HK-2 (cell line): ENCODE measurements at regions not wholly inside any gene's neighbourhood (a gene's known extent, or its start where the extent isn't known, plus 50 kb on each side); places are given as distances from the start of the nearest gene placed in this dataset.
A peak's percentile ranks its signal among the peaks of the same experiment; 100 is the strongest.

ENCODE experiments used
- DNase-seq: peaks from one replicate; pipeline ENCODE4 v3.0.0-alpha.2; 2018; ENCODE audit not compliant: unreplicated experiment

DNA sequence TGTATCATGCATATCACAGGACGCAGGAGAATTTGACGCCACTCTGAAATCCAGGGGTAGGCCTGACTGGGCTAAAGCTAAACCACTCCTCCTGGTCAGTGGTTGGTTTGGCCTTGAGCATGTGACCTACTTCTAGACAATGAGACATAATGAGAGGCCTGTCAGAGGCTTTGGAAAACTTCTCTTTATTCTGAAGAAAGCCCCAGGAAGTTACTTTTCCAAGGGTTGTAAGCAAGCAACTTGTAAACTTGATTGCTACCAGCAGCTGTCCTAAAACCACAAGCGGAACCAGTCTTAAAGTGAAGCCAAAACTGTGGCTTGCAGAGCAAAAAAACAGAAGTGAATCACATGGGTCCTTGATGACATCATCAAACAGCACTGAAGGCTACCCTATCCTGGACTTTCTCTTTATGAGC is 138.2 kb upstream of the COX10 start:
- DNase-seq = no peak

DNA sequence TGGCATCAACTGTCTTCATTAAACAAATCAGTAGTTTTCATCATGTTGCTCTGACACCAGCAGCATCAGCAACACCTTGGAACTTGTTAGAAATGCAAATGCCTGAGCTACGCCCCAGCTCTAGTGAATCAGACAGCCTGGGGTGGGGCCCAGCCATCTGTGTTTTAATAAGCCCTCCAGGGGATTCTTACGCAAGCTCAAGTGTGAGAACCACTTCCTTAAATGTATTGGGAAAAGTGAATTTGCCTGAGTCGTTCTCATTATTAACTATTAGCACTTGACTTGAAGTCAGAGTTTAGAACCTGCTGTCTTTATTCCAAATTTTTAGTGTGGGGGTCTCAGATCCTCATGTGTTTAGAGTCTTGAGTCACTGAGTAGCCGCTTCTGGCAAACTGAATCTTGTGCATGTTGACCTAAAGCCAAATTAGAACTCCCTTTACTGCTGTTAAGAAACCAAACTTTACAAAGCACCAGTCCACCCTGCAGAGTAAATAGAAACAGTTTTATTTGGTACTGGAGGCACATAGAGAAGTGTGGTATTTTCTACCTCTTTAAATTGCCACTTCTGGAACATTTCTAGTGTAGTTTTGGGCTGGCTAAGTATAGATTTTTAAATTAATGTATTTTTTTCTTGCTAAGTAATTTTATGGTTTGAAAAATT is 137.4 kb upstream of the COX10 start:
- DNase-seq = no peak

DNA sequence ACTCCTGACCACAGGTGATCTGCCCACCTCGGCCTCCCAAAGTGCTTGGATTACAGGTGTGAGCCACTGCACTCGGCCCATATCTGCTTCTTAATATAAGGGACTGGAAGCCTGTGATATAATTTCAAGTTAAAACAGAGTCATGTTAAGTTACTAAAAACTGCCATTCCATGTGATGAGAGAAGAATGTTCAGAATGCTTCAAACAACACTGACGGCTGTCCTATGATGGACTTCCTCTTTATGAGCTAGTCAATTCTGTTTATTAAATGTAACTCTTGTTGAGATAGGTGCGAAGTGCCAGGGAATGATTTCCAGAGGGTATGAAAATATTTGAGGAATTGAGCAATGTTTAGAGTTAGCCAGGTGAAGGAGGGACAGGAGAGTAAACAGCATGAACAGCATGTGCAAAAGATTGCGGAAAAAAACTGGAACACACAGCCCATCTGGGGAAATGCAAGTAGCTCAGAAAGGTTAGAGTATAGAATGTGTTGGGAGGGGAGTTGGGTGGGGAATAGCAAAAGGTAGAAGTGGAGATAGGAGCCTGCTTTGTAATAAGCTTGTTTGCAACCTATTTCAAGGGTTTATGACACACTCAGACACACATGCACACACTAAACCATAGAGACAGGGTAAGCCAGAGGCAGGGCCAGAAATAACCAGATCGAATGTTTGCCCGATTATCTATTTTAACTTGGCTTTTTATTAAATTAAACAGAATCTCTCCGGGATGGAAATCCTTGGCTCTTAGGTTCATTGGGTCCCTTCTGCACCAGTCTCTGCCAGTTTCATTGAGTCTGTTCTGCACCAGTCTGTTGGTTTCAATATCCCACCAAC is 135.6 kb upstream of the COX10 start:
- DNase-seq = no peak

DNA sequence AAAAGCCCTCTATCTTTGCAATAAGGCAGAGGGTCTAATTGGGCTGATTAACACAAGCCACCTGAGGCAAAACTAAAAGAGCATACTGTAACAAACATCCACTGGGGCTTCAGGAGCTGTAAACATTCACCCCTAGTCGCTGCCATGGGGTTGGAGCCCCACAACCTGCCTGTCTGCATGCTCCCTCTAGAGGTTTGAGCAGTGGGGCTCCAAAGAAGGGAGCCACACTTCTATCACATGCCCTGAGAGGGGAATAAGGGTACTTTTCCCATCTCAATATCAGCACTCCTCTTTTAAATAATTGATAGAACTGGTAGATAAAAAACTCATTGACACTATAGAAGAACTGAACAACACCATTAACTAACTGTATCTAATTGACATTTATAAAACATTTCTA is 130.1 kb upstream of the COX10 start:
- no peak for DNase-seq

DNA sequence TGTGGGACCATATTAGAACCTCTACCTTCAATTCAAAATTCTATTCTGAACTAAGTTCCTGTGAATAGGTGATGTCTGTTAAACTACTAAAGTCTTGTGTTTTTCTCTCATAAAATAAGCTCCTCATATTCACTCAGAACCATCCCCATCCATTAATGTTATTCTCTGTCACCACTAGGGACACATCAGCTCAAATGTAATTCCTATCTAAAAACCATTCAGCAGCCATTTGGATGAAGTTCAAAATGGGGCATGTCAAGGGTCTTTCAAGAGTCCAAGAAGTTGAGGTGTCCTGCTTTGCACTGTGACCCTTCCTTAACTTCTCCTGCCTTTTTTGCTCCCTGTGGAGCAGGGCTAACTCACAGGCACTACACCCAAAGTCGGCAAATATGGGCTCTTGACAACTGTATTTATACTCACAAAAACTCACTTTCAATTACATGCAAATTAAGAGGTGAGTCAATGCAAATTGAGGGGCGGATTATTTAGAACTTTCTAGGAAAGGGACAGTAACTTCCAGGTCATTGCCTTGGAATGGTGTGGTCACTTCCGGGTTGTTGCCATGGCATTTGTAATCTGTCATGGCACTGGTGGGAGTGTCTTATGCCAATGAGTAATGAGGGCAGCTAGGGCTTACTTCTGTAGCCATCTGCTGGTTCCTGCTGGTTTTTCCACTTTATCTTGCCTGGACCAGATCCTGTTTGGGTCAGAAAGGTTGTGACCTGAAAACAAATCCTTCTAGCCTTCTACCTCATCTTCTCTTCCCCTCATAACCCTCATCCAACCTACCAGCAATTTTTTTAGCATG is 128.2 kb upstream of the COX10 start:
- peak; percentile 73 for DNase-seq

DNA sequence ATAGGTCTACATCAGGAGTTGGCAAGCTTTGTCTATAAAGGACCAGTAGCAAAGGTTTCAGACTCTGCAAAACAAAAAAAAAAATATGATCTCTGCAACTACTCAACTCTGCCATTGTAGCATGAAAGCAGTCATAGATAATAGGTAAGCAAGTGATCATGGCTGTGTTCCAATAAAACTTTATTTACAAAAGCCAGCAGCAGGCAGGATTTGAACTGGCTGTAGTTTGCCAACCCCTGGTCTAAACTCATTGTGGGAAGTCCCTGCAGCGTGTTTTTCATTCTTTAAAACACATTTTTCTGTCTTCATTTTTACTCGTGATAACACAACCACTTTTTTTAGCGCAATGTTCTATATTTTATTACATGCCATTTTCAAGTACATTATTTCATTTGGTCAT is 127.5 kb upstream of the COX10 start:
- no peak for DNase-seq

DNA sequence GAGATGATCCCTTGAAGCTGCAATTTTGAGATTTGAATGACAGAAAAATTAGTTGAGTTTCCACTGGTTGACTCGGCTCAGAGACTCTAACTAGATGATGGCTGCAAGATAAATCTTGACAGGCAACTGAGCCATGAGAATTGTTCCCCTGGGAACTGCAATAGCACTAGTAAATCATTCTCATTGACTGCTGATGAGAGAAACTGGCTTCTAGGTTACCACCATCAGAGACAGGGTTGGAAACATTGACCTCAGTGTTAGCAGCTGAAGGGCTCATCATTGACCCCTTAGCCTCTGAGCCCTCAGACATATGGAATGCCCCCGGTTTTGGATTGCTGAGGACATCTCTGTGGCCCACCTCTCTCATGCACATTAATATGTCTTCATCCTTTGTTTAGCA is 125.4 kb upstream of the COX10 start:
- no peak for DNase-seq

DNA sequence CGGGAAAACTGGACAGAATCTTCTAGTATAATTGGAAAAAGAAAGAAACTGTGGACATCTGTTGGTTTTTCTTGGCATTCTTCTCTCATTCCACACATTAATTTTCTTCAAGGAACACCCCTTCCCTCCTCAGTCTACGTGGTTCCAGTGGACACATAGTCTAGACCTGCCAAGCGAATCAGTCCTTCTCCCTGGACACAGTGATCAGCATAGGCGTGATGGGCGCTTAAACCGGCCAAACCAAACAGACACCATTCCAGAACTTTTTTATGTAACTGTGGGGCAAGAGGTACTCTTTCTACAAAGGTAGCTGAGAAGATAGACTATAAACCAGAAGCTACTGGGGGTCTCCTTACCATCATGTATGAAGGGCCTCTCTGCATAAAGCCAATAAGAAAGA is 121.8 kb upstream of the COX10 start:
- DNase-seq = no peak

DNA sequence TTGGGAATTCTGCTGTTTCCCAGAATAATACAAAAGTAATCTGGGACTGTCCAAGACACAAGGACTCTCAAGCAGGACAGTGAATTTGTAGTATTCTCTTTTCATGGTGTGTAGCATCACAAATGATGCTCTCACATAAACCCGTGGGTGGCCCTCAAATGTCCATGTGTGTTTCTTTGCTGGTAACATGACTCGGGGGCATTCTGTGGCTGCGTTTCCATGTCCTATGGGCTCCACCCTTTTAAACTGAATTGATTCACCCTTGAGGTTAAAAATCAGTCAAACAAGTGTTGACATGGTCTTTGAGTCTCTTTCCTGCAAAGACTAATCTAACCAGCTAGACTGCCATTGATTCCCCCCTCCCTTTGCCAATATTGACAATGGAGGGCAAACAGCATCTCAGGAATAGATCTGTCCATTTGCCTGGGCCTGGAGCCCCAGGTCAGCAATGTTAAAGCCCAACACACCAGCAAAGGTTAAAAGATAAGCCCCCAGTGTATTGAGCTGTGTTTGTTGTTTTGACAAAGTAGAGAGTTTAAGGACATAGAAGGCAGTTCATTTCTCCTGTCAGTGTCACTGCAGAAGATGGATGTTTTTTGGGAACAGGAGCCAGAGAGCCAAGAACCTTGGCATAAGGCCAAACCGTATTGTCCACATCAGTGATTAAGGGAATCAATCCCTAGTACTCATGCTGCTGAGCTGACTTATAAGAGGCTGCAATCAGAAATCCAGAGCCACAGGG is 117.1 kb upstream of the COX10 start:
- DNase-seq = no peak

DNA sequence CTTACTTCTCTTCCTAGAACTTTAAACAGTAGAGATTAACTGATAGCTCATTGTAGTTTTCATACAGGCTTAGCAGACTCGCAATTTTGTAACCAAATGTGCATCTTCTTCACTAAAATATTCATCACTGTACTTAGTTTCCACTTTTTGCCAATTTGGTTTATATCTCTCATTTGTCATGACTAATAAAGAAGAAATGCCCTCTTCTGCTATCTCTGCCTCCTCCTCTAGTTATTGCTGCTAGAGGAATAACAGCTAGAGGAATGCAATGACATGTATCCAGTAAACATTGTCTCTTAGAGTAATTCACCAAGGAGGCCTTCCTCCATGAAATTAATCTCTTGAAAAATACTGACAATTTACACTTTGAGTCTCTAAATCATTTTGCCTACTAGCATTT is 115.5 kb upstream of the COX10 start:
- no peak for DNase-seq

DNA sequence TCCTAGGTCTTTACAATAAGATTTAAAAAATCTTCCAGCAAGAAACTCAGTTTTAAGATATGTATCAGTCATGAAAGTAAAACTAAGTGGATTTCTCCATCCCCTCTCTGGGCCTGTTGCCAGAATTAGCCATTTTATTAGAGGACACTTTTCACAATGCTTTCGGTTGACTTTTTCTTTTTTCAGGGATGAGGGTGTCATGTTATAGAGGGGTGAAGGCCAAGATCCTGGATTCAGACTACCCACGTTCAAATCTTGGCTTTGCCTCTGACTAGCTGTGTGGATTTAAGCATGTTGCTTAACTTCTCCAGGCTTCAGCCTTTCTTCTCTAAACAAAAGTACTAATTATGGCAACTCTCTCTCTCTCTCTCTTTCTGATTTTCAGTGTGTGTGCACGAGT is 111.7 kb upstream of the COX10 start:
- DNase-seq = no peak

DNA sequence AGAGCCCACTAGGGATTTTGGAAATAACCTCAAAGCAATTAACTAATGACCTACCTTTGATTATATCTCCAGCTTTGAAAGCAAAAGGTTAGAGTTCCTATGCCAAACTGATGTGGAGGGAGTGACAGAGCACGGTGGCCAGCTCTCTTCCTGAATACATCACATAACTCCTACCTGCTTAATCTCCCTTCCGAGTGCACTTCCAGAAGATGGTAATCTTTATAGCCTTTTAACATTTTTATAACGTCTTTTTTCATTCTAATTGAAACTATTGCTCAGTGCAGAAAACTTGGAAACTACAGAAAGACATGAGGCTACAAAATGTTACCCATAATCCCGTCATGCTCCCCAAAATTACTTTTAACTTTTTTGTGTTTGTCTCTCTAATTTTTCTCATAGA is 110.5 kb upstream of the COX10 start:
- DNase-seq = no peak

DNA sequence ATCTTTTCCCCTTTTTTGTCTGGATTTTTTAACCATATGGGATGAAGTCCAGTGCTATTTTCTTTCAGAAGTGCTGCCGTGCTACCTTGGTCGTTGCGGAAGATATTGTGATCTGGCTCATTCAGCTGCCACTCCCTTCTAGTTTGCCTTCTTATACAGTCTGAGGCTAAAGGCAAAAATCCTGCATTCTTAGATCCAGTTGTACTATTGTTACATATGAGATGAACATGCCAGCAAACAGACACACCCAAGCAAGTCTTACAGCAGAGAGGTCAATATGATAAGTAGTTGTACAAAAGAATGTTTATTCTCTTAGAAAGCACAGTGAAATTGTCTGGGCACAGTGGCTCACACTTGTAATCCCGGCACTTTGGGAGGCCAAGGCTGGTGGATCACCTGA is 108.0 kb upstream of the COX10 start:
- no peak for DNase-seq

DNA sequence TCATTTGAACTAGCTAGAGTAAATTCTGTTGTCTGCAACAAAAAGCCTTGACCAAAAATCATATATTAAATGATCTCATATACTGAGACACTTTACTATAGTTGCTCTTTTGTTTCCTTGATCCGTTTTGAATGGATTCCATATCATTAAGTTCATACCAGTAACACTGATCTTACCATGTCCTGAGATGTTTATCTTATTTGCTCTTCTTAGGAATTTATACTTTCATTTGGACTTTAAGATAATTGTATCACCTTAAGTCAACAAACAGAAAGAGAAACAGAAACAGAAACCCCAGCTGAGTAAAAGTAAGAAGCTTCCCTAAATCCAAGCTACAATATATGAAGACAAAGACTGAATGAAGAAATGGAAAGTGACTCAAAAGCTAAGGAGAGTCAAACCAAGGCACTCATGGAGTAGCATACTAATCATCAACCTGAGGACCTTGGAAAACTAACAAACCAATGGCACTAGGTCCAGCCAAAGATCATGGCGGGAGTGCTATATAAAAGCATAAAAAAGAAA is 106.5 kb upstream of the COX10 start:
- DNase-seq = no peak

DNA sequence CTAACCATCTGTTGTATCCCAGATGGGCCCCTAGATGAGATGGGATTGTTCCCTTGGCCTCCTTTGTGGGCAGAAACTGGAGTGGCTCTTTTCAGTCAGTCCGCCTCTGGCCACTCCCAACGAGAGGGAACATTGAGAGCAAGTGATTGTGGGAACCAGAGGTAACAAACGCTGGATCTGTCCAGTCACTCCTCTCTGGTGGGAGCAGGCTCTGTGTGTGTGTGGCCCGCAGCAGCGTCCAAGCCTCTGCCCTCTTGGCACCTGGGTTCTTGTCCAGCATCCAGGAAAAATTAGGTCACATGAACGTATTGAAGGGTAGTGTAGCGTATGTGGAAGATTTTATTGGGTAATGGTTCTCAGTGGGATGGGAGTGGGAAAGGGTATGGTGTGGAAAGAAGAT is 101.9 kb upstream of the COX10 start:
- no peak for DNase-seq

DNA sequence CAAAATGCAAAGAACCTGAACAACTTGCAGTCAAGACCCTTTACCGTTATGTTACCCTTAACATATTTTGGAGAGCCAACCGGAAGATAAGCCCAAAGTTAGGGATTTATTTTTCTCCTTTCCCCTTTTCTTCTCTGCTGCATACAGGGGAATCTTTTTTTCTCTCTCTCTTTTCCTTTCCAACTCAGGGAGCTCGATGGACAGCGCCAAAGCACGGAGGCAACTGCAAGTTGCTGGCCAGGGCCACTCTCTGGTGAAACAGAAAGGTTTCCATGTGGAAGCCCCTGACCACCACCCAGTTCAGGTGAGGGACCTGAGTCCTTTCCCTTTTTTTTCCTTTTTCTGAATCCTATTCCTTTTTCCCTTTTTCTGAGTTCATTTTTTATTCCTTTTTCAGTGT is 98.8 kb upstream of the COX10 start:
- DNase-seq = no peak

DNA sequence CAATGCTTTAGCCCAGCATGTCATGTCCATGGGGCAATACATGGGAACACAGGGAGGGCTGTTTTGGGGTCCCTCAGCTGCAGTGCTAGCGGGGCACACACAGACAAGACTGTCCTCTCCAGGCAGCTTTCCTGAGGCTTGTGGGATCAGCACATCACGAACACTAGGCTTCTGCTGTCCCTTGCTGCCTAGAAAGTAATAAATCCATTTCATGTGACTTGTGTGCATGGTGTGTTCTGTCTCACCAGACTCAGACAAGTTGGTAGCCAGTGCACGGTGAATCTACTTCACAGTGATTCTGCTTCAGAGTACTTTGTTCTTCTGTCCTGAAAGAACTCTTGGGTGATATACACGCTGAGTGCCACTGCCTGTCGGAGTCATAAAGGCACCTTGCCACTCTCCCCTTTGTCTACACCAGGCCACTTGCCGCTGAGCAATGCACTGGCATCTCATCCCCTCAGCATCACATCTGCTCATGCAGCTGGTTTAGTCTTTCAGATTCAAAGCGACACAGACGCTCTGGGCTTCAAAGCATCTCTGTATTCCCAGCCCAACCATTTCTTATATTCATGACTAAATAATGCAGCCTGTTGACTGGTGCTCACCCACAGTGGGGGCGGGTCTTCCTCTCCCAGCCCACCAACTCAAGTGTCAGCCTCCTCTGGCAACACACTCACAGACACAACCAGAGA is 95.2 kb upstream of the COX10 start:
- DNase-seq = no peak

DNA sequence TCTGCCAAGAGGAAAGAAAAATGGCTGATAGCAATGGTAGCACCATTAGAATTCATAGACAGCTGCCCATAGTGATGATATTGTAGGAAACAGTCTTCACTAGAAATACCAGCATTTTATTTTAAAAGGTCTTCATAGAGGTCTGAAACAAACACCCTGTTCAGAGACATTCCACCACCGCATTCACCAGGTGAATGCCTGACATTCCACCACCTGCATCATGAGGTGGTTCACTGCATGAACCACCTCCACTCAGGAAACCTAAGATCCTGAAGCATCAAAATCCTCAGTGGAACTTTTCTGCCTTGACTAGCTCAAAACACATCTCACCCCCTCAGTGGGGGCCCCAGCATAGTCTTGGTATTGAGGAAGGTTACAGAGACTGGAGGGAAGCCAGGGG is 91.5 kb upstream of the COX10 start:
- DNase-seq = no peak

DNA sequence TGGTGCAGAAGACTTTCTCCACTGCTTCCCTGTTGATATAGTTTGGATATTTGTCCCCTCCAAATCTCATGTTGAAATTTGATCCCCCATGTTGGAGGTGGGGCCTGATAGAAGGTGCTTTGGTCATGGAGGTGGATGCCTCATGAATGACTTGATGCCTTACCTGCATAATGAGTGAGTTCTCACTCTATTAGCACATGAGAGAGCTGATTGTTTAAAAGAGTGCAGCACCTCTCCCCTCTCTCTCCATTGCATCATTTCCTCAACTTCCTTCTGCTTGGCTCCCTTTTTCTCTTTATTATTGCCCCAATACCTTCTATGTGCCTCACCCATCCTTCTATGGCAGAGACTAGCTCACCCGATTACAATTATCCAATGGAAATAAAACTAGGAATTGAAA is 90.8 kb upstream of the COX10 start:
- no peak for DNase-seq

DNA sequence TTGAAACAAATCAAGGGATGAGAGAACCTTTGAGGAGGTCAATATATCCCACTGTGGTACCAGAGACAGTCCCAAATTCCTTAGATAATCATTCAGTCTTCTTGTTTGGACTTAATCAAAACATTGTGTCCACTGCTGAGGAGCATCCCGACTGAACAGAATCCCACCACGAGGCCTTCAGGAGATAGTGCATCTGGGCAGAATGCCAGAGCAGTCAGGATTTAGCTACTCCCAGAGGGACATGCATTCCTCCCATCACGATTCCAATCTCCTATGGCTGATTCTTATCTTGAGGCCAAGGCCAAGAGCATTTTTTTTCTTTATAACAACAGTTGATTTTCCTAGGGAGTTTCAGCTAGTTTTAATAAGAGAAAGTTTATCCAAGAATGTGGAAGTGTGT is 87.4 kb upstream of the COX10 start:
- DNase-seq = no peak

DNA sequence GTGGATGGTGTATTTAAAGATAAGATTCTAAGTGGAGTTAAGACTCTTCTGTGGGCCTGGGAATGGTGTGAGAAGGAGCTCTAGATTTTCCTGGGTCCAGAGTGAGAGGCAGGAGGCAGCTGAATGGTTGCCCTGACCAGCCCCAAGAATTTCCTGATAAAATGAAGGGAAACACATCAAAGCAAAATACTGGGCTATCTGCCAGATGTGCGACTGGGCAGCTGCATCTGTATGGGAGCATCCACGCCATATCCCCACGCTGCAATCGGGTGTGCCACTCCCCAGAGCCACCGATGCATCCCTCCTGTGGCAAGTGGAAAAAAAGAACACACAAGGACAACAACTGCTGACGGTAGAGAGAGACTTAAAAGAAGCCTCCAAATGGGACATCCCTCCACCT is 84.3 kb upstream of the COX10 start:
- no peak for DNase-seq
